CD4-positive, alpha-beta T cell treated with Interleukin-4 for 4 hours (primary cell): ENCODE measurements at regions not wholly inside any gene's neighbourhood (a gene's known extent, or its start where the extent isn't known, plus 50 kb on each side); places are given as distances from the start of the nearest gene placed in this dataset.
"Not testable (repeated sequence)": the region's sequence is repeated elsewhere in the genome, so short reads cannot be mapped to it uniquely, and the experiment has no call there.

Experiments used
- DNase-seq: peaks from one replicate; pipeline ENCODE4 v3.0.0-alpha.2; 2020

DNA sequence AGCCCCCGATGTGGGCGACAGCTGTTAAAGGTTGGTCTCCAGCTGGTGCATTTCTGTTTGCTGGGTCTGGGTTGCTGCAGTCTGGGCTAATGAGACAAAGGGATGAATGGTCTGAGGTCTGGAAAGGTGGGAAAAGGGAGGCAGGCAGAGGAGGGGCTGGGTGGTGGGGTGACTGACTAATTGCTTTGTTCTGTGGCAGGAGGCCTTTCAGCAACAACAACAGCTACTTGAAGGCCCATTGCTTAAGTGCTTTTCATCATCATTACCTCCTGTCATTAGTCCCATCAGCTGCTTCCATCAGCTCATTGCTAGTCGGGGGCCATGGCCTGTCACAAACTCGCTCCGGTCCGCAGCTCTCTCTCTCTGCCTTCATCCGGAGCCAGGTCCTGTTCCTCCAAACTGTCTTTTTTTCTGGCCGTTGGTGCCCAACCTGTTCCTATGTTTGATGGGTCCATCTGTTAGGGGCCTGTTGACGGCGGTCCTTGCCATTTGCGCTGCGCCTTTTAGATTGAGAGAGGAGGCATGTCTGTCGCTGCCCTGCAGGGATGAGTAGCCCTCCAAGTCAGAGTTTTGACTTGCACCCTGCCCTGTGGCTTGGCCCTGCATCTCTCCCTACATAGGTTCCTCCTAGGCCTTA lies 105.6 kb upstream of the PLXNA2 start:
- DNase-seq = no peak

DNA sequence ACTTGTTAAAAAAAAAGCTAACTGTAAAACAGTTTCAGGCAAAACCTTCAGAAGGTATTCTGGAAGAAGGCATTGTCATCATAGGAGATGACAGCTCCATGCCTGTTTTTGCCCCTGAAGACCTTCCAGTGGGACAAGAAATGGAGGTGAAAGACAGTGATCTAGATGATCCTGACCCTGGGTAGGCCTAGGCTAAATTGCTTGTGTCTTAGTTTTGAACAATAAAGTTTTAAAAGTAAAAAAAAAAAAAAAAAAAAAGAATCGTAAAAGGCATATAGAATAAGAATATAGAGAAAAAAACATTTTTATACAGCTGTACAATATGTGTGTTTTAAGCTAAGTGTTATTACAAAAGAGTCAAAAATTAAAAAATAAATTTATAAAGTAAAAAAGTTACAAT lies 106.6 kb upstream of the PLXNA2 start:
- DNase-seq = no peak

DNA sequence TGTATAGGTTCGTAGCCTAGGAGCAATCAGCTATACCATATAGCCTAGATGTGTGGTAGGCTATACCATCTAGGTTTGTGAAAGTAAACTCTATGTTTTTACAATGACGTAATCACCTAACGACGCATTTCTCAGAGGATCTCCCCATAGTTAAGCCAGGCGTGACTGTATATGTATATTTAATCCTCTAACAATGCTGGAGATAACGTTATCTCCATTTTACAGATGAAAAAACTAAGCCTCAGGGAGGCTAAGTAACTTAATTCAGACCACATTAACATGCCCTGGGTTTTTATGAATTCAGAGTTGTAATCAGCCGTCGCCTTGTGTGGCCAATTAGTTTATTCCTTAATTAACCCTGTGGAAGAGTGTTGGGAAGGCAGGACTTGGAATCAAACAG lies 107.7 kb upstream of the PLXNA2 start:
- no peak for DNase-seq

DNA sequence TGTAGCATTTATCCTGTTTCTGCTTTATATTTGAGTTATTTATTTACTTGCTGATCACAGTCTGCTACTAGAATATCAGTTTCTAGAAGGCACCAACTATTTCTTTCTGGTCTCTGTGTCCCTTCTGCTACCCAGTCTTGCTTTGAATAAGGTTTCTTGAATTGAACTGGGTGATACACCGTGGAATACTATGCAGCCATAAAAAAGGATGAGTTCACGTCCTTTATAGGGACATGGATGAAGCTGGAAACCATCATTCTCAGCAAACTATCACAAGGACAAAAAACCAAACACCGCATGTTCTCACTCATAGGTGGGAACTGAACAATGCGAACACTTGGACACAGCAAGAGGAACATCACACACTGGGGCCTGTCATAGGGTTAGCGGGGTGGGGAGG lies 109.6 kb upstream of the PLXNA2 start:
- not testable (repeated sequence) for DNase-seq

DNA sequence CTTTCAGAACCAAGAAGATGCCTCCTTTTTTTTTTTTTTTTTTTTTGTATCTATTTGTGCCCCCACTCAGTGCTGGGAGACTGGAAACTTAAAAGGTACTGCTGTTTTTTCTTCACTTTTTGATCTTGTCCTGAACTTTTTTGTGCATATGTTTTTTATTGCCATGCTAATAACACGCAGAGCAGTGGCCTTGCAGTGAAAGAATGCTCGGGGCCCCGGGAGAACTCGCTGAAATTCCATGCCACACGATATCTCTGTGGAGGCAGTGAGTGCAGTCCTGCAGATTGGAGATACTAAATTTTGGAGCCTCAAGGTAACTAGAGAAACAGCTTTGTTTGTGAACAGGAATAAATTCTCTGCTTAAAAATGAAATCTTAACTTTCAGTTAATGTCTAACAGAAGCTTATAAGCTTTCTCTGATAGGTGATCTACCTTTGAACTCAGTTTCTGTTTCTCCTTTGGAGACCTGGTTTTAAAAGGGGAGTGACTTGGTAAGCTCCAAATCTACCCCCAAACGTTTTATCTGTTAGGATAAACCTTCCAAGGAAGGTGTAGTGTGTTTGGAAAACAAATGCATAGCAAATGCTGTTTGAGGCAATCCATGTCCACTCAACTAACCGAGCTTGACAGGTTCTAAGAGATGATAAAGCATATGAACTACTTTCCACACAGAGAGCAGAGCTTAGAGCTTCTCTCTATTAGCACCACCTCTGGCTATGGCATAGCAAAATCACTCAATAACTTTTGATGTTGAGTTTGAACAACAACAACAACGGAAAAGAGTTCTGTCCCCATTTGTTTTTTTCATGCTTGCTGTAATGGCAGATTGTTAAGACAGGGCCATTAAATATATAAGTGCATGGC lies 113.7 kb upstream of the PLXNA2 start:
- no peak for DNase-seq

DNA sequence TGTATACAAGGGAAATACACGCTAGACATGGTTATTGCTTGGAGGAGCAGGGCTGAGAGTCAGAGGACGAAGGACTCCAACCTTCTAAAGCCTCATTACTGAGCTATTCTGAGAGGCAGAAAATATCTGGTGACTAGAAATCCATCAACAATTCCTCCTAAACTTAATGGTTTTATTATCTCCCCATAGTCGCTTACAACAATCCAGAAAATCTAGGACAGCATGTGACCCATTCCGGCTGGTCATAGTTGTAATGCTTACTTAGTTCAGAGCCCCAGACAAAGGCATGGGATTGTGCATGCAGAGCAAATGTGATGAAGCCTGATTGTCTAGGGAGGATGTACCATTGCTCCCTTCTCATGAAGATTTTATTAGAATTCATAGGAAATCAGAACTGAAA lies 114.5 kb upstream of the PLXNA2 start:
- no peak for DNase-seq

DNA sequence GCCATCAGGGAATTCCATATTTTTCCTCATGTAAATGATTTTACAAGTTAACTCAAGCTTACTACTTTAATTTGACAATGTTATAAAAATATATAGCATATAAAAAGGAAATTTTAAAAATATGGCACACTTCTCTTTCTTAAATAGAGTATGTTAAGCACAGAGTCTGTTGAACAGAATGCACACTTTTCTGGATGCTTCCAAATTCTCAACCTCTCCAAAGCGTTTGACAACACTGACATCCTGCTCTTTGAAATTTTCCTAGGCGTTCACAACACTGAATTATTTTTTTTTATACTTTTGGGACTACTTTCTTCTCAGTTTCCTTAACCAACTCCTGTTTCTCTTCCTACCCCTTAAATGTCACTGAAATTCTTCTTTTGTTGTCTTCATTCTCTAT lies 117.8 kb upstream of the PLXNA2 start:
- DNase-seq = no peak

DNA sequence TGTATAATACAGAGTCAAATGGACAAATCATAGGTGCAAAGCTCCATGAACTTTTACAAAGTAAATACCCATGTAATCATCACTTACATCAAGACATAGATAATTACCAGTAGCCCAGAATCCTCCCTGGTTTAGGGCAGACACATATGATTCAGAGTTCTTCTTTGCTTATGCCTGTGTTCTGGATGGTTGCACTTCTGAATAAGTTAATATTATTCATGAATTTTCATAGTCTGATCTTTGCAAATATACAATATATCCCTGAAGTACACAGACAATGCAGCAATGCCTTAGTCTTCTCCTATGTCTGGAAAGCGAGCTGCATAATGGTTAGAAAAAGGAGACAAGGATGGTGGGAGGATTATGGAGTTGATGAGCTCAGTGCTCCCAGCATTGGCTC lies 122.4 kb upstream of the PLXNA2 start:
- DNase-seq = no peak

DNA sequence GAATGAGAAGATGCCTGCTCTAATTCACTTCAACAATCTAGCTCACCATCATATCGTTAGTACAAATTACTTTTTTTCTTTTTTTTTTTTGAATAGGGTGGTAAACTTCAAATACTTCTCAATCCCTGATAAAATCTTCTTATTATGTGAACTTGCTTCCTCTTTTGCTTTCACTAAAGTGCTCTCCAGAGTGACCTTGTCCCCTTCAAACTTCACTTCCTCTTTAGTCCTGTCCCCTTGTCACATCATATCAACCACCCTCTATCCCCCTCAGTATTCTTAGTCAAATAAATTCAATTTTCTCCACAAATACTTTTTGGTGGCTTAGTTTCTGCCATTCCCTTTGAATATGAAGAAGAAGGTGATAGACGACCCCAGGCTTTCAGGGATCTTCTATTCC lies 124.9 kb upstream of the PLXNA2 start:
- no peak for DNase-seq

DNA sequence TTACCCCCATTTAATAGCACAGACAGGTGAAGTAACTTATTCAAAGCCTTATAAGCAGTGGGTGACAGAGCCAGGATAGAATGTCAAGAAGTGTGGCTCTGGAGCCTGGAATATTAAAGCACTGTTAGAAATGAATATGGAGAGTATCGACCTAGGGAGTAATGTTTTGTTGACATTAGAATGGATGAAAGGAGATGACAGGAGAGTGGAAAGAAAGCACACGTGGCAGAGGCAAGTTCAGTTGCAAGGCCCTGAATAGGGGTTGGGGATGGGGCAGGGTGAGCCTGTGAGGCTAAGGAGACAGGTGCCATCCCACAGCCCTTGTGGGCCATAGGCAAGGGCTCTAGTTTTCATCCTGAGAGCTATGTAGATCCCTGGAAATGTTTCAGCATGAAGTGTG lies 125.5 kb upstream of the PLXNA2 start:
- DNase-seq = no peak

DNA sequence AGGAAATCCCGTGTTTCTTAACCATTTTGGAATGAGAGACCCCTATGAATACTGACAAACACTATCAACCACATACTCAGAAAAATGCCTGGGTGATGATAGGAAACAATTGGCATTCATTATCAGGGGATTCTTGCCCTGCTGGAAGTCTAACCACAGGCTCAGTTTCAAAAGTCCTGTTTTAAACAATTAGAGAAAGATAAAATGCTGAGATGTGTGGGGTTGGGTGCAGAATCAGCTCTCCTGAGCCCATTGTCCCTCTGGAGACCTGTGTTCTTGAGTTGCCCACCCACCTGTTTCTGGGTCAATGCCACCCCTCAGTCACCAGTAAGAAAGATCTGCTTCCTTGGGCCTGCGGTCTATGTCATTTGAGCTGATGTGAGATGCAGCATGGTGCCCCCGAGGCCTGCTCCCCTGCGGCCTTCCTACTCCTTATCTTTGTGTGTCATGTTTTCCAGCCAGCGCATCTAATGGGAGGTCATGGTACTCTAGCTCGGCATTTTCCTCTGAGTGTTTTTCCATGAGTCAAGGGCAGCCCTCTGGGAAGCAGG lies 130.3 kb upstream of the PLXNA2 start:
- DNase-seq = no peak

DNA sequence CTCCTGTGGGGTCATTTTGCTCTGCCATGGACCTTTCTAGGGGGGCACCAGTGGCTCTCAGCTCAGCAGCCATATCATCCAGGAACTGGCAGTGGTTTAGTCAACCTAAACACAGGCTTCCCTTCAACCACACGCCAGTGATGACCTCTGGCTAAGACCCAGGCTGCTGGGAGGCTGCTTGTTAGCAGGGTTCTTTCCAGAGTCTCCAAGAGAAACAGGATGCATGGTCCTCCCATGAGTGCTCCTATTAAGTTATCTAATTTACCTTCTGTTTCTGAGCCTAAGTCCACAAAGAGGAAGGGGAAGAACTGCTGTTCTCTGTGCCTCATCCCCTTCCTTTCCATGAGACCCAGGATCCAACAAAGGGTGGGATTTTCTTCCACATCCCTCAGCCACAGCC lies 137.3 kb upstream of the PLXNA2 start:
- no peak for DNase-seq

DNA sequence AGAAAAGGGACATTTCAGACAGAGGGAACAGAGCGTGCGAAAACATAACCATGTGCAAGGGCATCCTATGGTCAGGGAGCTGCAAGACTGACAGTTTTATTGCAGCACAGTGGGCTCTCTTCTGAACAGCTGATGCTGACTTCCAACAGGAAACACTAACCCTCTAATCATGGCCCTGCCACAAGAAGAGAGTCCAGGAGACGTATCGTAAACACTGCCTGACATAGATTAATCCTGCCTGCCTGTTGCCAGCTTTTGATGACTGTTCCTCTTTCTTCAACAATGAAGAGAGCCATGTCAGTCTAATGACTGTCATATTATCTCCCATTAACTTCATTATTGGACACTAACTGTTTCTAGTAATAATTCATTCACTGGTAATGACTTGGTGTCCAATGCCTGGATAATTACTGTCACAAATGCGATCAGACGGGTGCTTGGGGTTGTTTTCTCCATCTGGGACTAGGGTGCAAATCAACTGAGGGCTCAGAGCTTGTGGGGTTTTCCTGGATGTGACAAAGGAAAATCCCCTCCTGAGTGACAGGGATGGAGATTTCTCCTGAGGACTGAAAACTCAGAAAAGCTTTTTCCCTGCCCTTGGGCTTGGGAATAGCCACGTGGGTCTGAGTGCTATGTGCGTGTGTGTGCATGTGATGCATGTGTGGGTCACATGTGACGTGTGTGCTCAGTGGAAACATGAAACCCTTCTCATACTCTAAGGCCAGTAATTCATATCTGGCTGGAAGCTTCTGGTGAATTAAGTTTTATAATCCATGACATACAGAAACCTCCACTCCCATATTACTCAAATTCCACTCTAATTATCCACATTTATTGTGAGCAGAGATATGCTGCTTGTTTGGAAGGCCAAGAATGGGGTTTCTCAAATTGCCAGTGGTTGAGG lies 144.0 kb upstream of the PLXNA2 start:
- DNase-seq = no peak

DNA sequence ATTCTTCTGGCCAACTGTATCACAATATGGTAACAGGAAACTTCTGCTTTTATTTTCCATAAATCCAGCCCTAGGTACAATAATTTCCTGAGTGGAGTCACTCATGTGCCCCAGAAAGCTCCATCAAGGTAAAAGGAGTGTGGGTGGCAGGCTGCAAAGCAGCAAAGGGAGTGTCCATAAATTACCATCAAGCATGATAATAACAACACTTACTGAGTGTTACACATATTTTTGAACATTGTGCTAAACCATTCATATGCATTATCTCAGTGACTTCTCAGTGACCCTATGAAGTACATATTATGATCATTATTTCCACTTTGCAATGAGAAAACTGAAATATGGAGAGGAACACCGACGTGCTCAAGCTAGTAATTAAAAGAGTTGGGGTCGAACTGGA lies 149.2 kb upstream of the PLXNA2 start:
- DNase-seq = no peak

DNA sequence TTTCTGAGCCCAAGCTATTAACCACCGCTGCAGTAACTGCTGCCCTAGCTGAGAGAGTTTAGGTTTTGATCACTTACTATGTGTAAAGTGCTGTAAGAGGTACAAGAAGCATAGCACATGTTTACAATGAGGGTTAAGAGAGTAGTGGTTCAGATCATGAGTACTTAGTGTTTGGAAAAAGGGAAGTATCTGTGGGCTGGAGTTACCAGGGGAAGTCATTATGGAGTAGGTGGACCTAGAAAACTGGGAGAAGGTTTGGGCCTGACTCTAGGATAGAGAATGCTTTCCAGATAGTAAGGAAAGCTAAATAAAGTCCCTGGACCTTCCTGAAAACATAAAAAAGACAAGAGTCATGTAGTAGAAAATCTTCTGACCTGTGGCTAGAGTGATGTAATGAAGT lies 149.6 kb upstream of the PLXNA2 start:
- no peak for DNase-seq

DNA sequence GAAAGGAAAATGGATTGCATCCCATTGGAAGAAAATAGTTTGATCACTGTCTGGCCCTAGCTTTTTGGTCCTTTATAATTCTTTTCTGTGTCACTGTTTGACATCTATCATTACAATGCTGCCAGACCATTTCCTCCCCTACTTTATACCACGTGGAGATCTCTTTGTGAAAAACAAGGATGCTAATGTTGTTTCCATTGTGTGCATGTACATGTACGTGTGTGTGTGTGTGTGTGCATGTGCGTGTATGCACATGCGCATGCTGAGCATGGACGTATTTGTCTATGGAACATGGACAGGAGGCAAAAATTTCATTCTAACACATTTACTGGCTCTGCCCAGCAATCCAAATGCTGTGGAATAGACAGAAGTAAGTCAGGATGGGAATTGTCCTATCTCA lies 153.1 kb upstream of the PLXNA2 start:
- DNase-seq = no peak

DNA sequence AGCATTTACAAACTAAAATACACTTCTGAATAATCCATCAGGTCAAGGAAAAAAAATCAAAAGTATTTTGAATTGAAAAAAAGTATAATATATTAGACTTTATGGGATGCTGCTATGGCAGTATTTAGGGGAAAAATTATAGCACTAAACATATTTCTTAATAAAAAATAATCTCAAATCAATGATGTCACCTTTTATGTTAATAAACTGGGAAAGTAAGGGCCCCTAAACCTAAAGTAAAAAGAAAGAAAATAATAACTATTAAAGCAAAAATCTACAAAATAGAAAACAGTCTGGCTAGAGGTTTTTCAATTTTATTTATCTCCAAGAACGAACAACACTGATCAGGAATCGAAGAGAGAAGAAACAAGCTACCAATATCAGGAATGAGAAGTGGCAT lies 160.8 kb upstream of the PLXNA2 start:
- no peak for DNase-seq

DNA sequence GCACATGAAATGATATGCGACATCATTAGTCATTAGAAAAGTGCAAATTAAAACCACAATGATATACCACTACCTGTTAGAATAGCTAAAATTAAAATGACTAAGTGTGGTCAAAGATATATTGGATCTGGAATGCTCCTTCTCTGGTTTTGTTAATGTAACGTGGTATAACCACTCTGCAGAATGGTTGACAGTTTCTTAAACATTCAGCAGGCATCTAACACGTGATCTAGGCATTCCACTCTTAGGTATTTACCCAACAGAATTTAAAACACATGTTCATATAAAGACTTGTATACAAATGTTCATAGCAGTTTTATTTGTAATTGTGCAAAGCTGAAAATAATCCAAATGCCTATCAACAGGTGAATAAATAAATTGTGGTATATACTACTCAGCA lies 165.0 kb upstream of the PLXNA2 start:
- no peak for DNase-seq

DNA sequence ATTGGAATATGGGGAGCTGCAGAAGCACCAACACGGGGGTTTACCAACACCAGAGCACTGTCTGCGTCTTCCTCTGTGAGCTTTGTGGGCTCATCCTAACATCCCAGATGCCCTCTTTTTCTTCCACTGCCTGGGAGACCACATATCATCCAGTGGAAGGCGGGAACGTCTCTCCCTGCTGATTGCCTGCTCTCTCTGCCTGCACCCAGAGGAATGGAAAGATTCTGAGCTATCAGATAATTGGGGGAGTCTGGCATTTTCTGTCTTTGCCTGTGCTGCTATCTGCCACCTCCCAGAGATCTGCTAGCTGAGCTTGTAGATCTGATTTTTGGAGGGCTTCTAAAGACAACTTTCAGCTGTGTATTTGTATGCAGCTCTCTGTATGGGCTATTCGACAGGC lies 166.2 kb upstream of the PLXNA2 start:
- no peak for DNase-seq

DNA sequence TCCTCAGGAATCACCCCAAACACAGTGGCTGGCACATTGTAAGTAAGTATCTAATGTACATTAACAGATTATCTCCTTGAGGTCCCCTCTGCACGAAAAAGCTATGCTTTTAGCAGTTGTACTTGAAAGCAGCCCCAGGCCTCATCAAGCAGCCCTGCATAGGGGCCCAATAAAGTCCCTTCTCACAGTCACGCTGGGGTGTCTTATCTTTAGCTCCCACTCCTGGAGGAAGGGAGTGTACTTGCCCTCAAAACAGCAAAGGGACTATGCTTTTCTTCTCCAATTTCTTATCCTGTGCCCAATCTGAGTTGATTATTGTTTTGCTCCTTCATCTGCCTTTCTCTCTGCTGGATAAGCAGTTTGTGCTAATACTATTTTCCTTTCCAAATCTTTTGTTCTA lies 168.8 kb upstream of the PLXNA2 start:
- DNase-seq = no peak

DNA sequence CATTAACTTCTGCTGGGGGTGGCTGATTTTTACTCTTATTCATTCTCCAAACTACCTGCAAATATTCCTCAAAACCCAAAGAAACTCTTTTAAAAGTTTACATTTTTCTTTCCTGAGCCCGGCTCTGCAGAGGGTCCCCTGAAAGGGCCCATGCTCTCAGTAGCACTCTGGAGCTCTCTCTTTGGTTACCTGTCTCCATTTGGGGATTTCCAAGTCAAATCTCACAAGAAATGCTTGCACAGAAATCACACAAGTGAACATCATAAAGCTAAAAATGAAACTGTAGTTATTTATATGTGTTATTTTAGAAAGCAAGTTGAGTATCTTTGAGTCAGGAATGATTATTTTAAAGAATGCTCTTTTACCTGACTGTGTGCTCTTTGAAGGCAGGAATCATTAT lies 174.5 kb upstream of the PLXNA2 start:
- DNase-seq = no peak

DNA sequence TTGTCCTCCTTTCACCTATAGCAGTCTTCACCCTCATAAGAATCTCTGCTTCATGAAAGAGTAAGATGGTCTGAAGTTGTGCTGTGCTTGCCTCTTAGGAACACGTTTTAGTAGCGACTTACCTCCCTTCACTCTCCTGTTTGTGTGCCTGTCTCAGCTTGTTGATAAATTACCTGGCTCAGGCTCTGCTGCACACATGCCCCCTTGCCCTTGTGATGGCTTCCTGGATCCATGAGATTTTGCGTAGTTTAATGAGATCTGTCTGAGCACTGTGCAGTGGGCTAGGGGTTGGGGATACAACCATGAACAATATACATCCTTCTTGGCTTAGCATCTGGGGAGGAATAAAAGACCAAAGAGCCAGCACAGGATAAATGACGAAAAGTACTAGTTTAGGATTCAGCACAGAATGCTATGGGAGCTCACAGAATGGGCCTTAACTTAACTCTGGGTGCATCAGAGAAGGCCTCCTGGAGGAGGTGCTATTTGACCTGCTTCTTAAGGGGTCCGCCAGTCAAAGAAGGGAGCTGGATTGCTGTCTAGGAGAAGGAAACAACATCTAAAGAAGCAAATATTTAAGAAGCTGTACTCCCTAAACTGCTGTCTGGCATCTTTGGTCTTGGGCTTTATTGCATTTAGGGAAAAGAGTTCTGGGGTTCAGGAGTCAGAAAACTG lies 175.7 kb upstream of the PLXNA2 start:
- no peak for DNase-seq

DNA sequence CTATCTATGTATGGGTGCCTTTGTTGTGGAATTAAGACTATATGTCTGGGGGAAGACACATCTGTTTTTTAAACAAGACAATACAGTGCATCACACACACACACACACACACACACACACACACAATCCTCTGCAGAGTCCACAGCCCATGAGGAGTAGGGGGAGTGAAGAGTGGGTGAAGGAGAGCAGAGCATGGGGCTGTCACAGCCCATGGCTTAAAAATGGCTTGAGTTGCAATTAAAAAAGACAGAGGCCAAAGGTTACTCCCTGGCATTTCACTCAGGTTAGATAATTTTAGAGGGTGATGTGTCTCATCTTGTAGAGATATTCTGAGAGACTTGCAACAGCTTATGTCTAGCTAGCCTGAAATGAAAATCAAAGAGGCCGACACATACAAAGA lies 176.5 kb upstream of the PLXNA2 start:
- no peak for DNase-seq
